Lung (tissue), 11 donors: ENCODE measurements at regions not wholly inside any gene's neighbourhood (a gene's known extent, or its start where the extent isn't known, plus 50 kb on each side); places are given as distances from the start of the nearest gene placed in this dataset.

Source experiments
- ATAC-seq: fragments of 200-7000 bp; cut with Tn5 transposase; one replicate; pipeline ENCODE4 v1.9.1; 2020; ENCODE audit warnings: moderate number of reproducible peaks; ENCODE audit not compliant: insufficient read depth, low FRiP score
- DNase-seq, 3 donors: peaks; one replicate each; pipeline ENCODE4 v3.0.0-alpha.2; 2013 to 2017
- H3K27ac ChIP-seq, 2 donors: one replicate each; pipeline ENCODE4 v1.5.1; 2013; ENCODE audit warnings: mild to moderate bottlenecking in 2 of 2, moderate library complexity in 2 of 2, control low read depth in 1 of 2, inconsistent platforms in 1 of 2, low read depth in 1 of 2, low read length in 1 of 2
- H3K27me3 ChIP-seq, 3 donors: one replicate each; pipeline ENCODE4 v1.5.1; 2013; ENCODE audit warnings: low read length in 2 of 3; ENCODE audit not compliant: control insufficient read depth in 3 of 3, insufficient read depth in 3 of 3
- H3K36me3 ChIP-seq, 4 donors: one replicate each; pipeline ENCODE4 v1.5.1; 2013; ENCODE audit warnings: low read length in 4 of 4, mild to moderate bottlenecking in 1 of 4, moderate library complexity in 1 of 4; ENCODE audit not compliant: control insufficient read depth in 4 of 4, insufficient read depth in 4 of 4
- H3K4me1 ChIP-seq, 5 donors: one replicate each; pipeline ENCODE4 v1.5.1; 2013; ENCODE audit warnings: low read length in 5 of 5, mild to moderate bottlenecking in 2 of 5, moderate library complexity in 1 of 5; ENCODE audit not compliant: control insufficient read depth in 5 of 5, insufficient read depth in 5 of 5
- H3K4me3 ChIP-seq: one replicate; pipeline ENCODE4 v1.5.1; 2013; ENCODE audit warnings: mild to moderate bottlenecking, control low read depth, moderate library complexity
- H3K9ac ChIP-seq, 2 donors: one replicate each; pipeline ENCODE4 v1.5.1; 2013; ENCODE audit warnings: low read length in 2 of 2, control low read depth in 1 of 2; ENCODE audit not compliant: insufficient read depth in 1 of 2
- H3K9me3 ChIP-seq, 4 donors: one replicate each; pipeline ENCODE4 v1.5.1; 2013; ENCODE audit warnings: low read length in 3 of 4, mild to moderate bottlenecking in 1 of 4, moderate library complexity in 1 of 4; ENCODE audit not compliant: control insufficient read depth in 4 of 4, insufficient read depth in 3 of 4
- WGBS, 2 donors: extraction: QIAGEN DNeasy Blood & Tissue Kit; methylation state at CpG; one replicate each; pipeline ENCODE4 v1.1.7; 2013; 5-methylcytosine and 5-hydroxymethylcytosine counted together
- TF ChIP-seq, protein P1 (sequence below): IDR thresholded peaks from 2 replicates; pipeline ENCODE4 v1.5.1; 2012; ENCODE audit warnings: mild to moderate bottlenecking; ENCODE audit errors: control extremely low read depth, extremely low read depth
- donor health status: control.
- donor health status: control.
- donor health status: Bipolar disorder and iron deficiency.
- donor health status: healthy.
- donor health status: DM: yes; HTN: yes; CAD: no.

DNA sequence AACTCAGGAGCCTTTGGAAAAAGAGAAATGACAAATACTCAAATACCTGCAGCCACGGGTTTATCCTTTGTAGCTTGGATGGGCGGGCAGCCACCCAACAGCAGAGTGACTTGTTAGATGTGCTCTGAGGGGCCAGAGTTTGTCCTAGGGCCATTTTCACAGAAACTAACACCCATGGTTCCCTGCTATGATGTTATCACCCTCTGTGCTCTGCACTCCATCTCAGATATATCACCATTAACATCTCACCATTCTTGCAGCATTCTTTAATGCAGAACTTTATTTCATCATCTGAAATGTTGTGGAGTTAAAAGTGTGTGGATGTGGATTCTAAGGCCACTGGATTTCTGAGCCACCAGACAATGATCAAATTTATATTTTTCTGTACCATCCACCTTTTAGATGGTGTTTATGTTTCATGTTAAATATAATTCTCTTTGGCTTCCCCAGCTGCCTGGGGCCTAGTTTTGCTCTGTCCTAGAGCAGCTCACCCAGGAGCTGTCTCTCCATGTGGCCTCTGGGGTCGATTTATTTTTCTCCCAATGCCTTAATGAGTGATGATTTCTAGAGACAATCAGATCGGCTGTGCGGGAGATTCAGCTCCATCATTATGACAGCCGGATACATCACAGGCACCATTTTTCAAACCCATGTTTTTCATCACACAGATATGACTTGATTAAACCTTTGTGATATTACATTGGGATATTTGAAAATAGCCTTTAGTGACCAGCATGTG lies 380.8 kb downstream of the BCOR start:
- Histone ChIP-seq H3K9me3 (peaks cover 0 to 15% (median 0%) of the 10 kb centered on the region in 4 donors), H3K4me3 (no peak overlapping the region), H3K27ac (no peak overlapping the region), H3K27me3 (peaks cover 0 to 7% (median 6%) of the 10 kb centered on the region in 3 donors), H3K36me3 (no peaks in the 10 kb centered on the region), H3K4me1 (peaks cover 0 to 6% (median 0%) of the 10 kb centered on the region in 5 donors), H3K9ac (no peak overlapping the region)
- ATAC-seq = no peak
- 81 to 90% methylated on average over 6 of the region's 6 CpGs for WGBS, 2 donors
- TF ChIP-seq, protein P1, sequence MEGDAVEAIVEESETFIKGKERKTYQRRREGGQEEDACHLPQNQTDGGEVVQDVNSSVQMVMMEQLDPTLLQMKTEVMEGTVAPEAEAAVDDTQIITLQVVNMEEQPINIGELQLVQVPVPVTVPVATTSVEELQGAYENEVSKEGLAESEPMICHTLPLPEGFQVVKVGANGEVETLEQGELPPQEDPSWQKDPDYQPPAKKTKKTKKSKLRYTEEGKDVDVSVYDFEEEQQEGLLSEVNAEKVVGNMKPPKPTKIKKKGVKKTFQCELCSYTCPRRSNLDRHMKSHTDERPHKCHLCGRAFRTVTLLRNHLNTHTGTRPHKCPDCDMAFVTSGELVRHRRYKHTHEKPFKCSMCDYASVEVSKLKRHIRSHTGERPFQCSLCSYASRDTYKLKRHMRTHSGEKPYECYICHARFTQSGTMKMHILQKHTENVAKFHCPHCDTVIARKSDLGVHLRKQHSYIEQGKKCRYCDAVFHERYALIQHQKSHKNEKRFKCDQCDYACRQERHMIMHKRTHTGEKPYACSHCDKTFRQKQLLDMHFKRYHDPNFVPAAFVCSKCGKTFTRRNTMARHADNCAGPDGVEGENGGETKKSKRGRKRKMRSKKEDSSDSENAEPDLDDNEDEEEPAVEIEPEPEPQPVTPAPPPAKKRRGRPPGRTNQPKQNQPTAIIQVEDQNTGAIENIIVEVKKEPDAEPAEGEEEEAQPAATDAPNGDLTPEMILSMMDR = no peak
- no peak for DNase-seq

DNA sequence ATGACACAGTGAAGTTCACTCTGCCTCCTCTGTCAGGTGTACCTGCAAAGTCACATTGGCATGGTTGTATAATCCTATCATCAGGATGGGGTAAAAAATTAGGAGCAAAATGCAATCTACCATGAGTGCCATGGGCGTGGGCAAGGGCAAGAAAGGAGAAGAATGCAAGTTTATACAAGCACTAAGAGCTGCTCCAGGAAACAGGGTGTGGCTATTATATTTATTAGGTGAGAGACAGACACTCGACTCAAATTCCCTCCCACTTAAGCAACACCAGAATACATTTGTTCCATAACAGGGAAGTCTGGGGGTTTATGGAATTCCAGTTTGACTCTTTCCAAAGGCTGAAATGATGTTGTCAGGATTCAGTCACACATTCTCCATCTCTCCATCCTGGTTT lies 378.8 kb downstream of the BCOR start:
- ATAC-seq = no peak
- H3K4me3 ChIP-seq = no peak overlapping the region
- no peak overlapping the region for H3K27ac ChIP-seq
- H3K4me1 ChIP-seq = peaks cover 0 to 6% (median 0%) of the 10 kb centered on the region in 5 donors
- WGBS, 2 donors = 26 to 27% methylated on average over 2 of the region's 2 CpGs
- TF ChIP-seq, protein P1 = no peak
- peaks cover 0 to 12% (median 0%) of the 10 kb centered on the region in 4 donors for H3K9me3 ChIP-seq
- H3K9ac ChIP-seq = no peak overlapping the region
- peaks cover 0 to 6% (median 3%) of the 10 kb centered on the region in 3 donors for H3K27me3 ChIP-seq
- H3K36me3 ChIP-seq = no peaks in the 10 kb centered on the region
- peak in 2 of 3 donors; percentile 20 to 40 for DNase-seq

DNA sequence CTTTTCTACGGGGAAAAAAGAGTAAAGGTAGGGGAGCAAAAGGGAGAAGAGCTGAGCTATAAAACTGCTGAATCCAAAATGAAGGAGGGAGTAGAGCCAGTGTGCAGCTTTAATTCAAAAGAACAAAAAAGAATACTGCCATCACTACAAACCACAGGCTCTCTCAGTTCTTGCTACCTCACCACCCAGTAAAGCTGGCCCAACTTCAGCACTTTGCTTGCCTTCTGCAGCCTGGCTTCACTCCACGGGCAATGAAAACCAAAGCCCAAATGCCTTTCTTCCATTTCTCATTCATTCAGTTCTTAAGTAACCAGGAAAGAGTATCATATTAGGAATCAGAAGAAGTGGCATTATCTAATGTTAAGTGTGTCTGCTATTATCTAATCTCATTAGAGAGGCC lies 376.8 kb downstream of the BCOR start:
- DNase-seq = no peak
- Histone ChIP-seq H3K9ac (no peak overlapping the region), H3K4me1 (peaks cover 0 to 6% (median under 1%) of the 10 kb centered on the region in 5 donors), H3K36me3 (no peaks in the 10 kb centered on the region), H3K4me3 (no peak overlapping the region), H3K27me3 (peaks cover 0 to 8% (median 6%) of the 10 kb centered on the region in 3 donors), H3K27ac (no peak overlapping the region), H3K9me3 (peaks cover 0 to 11% (median 0%) of the 10 kb centered on the region in 4 donors)
- ATAC-seq = no peak
- 69 to 93% methylated on average over 2 of the region's 2 CpGs for WGBS, 2 donors
- TF ChIP-seq, protein P1 = no peak
